SJCRH30 (cell line): ENCODE measurements at regions not wholly inside any gene's neighbourhood (a gene's known extent, or its start where the extent isn't known, plus 50 kb on each side); places are given as distances from the start of the nearest gene placed in this dataset.

ENCODE experiments used
- DNase-seq, 2 experiments: peaks; one replicate each; pipeline ENCODE4 v3.0.0-alpha.2; 2015 to 2020
- H3K27ac ChIP-seq: fragments of 250-450 bp; sonication (Bioruptor Pico); 2 replicates; pipeline ENCODE4 v1.5.1; 2020; ENCODE audit warnings: mild to moderate bottlenecking, moderate library complexity
- H3K27me3 ChIP-seq: fragments of 250-450 bp; sonication (Bioruptor Pico); 2 replicates; pipeline ENCODE4 v1.5.1; 2020; ENCODE audit warnings: mild to moderate bottlenecking, moderate library complexity
- H3K36me3 ChIP-seq: fragments of 250-450 bp; sonication (Bioruptor Pico); 2 replicates; pipeline ENCODE4 v1.5.1; 2020; ENCODE audit warnings: mild to moderate bottlenecking, moderate library complexity
- H3K4me1 ChIP-seq: fragments of 250-450 bp; sonication (Bioruptor Pico); 2 replicates; pipeline ENCODE4 v1.5.1; 2020; ENCODE audit warnings: mild to moderate bottlenecking, moderate library complexity
- H3K4me3 ChIP-seq: fragments of 250-450 bp; sonication (Bioruptor Pico); 2 replicates; pipeline ENCODE4 v1.5.1; 2020; ENCODE audit warnings: mild to moderate bottlenecking, moderate library complexity
- H3K9me3 ChIP-seq: fragments of 250-450 bp; sonication (Bioruptor Pico); replicated peaks from 2 replicates; pipeline ENCODE4 v1.5.1; 2020; ENCODE audit warnings: mild to moderate bottlenecking, moderate library complexity

DNA sequence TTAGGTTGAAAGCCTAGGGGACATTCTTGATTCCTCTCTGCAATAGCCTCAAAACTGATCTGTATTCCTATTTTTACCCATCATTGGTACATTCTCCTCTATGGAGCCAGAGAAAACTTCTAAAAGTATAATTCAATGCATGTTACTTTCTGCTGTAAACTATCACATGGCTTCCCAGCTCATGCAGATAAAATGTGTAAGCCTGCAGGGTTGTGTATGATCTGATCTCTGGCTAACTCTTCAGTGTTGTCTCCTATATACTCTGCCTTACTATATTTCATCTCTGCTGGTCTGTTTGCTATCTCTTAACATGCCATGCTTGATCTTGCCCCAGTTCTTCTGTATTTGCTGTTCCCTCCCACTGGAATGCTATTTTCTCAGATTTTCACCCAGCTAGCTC is 323.3 kb upstream of the RSPO3 start:
- Histone ChIP-seq H3K9me3 (no peaks in the 10 kb centered on the region), H3K27me3 (no peaks in the 10 kb centered on the region), H3K4me1 (0 out of 2 replicates have a peak, but pooled peaks cover 2% of the 10 kb centered on the region), H3K4me3 (no peak overlapping the region), H3K27ac (no peak overlapping the region), H3K36me3 (no peaks in the 10 kb centered on the region)
- no peak for DNase-seq

DNA sequence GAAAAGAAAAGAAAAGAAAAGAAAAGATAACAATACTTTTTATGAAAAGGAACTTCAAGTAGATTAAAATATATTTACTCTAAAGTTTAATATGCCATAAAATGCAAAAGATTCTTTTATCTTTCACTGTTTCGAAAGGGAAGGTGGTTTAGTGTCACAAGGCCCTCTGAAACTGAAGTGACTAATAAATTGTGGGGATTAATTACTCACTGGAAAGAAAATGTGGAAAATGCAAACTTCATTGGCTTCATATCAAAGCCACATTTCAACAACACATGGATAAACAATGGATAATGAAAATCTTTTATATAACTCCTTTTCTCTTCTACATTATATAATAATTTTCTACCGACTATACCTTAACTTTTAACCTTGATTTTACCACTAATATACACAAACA is 320.5 kb upstream of the RSPO3 start:
- Histone ChIP-seq H3K27ac (no peak overlapping the region), H3K36me3 (no peaks in the 10 kb centered on the region), H3K9me3 (no peaks in the 10 kb centered on the region), H3K4me3 (no peak overlapping the region), H3K4me1 (no peaks in the 10 kb centered on the region), H3K27me3 (no peaks in the 10 kb centered on the region)
- no peak for DNase-seq

DNA sequence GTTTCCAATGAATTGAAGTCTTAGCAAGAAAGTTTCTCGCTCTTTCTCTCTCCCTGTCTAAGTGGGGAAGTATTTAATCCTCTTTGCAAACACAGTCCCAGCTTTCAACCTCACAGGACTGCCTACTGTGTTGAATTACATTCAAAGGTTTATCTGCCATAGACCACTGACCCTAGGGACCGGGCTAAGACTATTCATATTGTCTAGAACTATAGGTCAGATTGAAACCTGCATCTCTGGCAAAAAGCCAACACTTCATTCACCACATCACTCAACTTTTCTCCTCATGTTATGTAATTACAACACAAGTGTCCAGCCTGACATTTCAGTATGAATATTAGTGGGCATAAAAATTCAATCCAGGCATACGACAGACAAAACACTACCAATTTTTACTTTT is 314.7 kb upstream of the RSPO3 start:
- H3K9me3 ChIP-seq = no peaks in the 10 kb centered on the region
- peak in 1 of 2 experiments; percentile 9 for DNase-seq
- H3K27ac ChIP-seq = no peak overlapping the region
- H3K4me3 ChIP-seq = no peak overlapping the region
- H3K4me1 ChIP-seq = no peaks in the 10 kb centered on the region
- no peaks in the 10 kb centered on the region for H3K27me3 ChIP-seq
- H3K36me3 ChIP-seq = no peaks in the 10 kb centered on the region

DNA sequence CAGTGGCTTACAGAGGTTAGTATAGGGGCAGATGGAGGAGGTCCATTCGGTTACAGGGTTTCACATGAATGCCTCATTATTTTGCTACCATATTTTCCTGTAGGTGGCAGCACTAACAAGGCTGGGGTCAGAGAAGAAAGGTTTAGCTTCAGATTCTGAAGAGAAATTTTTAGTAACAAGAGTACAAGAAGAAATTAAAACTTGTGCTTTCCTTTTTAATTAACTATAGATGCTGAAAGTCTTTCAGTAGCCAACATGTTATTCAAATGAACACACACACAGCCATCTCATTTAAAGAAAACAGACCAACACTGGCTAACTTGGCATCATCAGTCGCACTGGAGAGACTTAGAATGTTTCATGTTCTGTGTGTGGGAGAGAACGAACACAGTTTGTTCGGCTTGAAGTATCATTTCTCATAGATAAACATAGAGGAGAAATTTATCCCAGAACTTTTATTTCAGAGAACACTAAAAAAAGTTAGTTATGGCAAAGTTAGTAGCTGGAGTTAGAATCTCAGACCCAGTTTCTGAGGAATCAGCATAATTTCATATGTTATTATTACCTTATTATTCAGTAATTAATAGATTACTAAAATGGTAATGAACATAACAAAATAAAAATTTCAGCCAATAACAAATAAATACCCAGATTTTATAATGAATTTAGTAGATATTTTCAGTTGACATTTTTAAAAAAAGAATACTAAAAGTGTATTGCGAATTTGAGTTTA is 314.0 kb upstream of the RSPO3 start:
- H3K9me3 ChIP-seq = no peaks in the 10 kb centered on the region
- H3K4me1 ChIP-seq = no peaks in the 10 kb centered on the region
- no peaks in the 10 kb centered on the region for H3K27me3 ChIP-seq
- DNase-seq = peak; percentile 28 to 71
- no peak overlapping the region for H3K4me3 ChIP-seq
- no peak overlapping the region for H3K27ac ChIP-seq
- no peaks in the 10 kb centered on the region for H3K36me3 ChIP-seq

DNA sequence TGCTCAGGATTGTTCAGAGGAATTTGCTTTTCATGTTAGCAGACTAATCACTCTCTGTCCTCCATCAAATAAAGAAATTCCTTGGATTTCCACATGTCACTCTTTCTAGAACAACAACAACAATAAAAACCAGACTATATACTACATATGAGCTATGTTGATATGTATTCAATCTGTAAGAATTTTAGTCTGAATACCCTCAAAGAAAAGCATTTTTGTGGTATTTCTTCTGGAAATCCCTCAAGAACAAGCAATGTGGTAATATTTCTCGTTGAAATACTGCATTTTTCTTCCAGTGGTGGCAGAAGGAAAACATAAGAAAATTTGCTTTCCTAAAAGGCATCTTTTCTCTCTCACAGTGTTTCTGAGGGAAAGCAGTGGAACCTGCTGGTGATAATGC is 312.6 kb upstream of the RSPO3 start:
- H3K4me1 ChIP-seq = no peaks in the 10 kb centered on the region
- H3K27ac ChIP-seq = no peak overlapping the region
- H3K27me3 ChIP-seq = no peaks in the 10 kb centered on the region
- H3K4me3 ChIP-seq = no peak overlapping the region
- H3K9me3 ChIP-seq = no peaks in the 10 kb centered on the region
- no peaks in the 10 kb centered on the region for H3K36me3 ChIP-seq
- DNase-seq = no peak

DNA sequence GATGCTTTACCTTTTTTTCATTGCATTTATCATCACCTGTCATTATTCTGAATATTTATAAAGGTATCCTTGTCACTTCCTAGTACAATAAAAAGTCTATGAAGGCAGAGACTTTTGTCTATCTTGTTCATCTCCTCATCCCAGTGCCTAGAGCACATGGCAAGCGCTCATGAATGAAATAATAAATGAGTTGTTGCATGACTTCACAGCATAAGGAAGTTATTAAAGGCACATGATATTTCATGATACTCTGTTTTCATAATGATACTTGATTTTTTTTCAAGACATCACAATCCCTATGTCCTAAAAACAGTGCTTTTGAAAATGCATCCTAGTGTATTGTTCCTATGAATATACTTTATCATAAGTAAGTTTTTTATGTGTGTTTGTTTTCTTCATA is 310.6 kb upstream of the RSPO3 start:
- Histone ChIP-seq H3K36me3 (no peaks in the 10 kb centered on the region), H3K27me3 (no peaks in the 10 kb centered on the region), H3K9me3 (no peaks in the 10 kb centered on the region), H3K27ac (no peak overlapping the region), H3K4me1 (no peaks in the 10 kb centered on the region; the same call in 1 of the 2 replicates), H3K4me3 (no peak overlapping the region)
- DNase-seq = no peak

DNA sequence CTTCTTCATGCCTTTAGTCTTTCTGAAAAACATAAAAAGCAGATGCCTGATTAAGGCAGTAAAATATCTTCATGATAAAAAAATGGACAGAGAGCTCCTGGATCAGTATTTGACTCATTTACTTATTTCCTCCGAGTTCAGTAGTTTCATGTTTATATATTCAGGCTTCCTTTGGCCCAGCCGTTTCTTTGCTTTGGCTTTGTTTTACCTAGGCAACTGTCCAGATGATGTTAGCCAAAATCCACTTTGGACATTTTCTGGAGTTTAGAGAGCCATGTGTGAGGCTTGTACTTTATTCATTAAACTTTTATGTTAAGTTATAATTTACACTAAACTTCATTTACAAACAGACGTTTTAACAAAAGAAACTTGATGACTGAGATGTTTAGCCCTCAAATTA is 307.1 kb upstream of the RSPO3 start:
- Histone ChIP-seq H3K27ac (no peak overlapping the region), H3K4me1 (no peaks in the 10 kb centered on the region; the same call in 1 of the 2 replicates), H3K9me3 (no peaks in the 10 kb centered on the region), H3K27me3 (no peaks in the 10 kb centered on the region), H3K36me3 (no peaks in the 10 kb centered on the region), H3K4me3 (no peak overlapping the region)
- no peak for DNase-seq

DNA sequence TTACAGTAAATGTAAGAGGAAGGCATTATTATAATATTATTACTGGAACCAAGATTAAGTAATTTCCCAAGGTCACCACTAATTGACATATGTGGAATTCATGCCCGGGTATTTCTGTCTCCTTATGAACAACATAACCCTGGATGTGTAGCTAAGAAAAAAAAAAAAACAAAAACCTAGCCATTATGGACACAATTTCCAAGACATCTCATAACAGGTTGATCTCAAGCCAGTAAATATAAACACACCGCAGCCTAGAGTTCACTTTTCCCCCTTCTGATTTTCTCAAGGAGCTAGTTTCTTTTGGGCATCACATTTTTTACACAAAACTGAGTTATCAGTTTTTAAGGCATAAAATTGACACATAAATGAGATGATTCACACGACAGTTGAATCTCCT is 306.5 kb upstream of the RSPO3 start:
- Histone ChIP-seq H3K9me3 (no peaks in the 10 kb centered on the region), H3K4me3 (no peak overlapping the region), H3K4me1 (no peaks in the 10 kb centered on the region; the same call in 1 of the 2 replicates), H3K27ac (no peak overlapping the region), H3K27me3 (no peaks in the 10 kb centered on the region), H3K36me3 (no peaks in the 10 kb centered on the region)
- DNase-seq = no peak

DNA sequence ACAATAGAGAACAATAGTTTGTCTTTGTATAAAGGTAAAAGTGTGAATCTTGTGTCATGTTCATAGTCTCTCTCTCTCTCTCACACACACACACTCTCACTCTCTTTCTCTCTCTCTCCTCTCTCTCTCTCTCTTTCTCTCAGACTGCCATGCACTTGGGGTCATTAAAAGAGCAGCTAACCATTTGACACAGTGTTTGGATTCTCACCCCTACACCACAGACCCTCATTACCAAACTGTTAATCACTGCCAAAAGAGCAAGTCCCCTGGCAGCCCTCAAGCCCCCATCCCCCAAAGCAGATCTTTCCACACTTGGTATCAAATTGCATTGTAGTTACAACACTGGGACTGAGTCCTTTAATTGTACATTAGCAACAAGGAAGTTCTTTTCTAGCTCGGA is 305.8 kb upstream of the RSPO3 start:
- H3K27ac ChIP-seq = no peak overlapping the region
- no peaks in the 10 kb centered on the region; the same call in 1 of the 2 replicates for H3K4me1 ChIP-seq
- peak in 1 of 2 experiments; percentile 12 for DNase-seq

DNA sequence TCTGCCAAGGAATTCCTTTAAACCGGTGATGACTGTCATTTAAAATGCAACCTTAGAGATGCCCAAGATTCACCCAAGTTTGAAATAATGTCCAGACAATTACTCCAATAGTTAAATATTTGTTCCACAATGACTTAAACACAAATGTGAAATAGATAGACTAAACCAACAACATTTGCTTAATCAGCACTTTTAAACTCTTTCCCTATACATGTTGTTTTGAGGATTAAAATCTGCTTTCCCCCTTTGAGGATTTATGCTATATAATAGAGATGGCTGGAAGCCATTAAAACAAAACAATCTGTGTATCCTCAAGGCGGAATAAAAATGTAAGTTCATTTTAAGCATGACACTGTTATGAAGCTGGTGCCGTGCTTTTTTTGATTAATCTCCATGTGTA is 297.8 kb upstream of the RSPO3 start:
- no peak overlapping the region for H3K4me3 ChIP-seq
- no peaks in the 10 kb centered on the region for H3K9me3 ChIP-seq
- H3K27me3 ChIP-seq = no peaks in the 10 kb centered on the region
- no peak for DNase-seq
- H3K27ac ChIP-seq = no peak overlapping the region
- peaks cover 29% of the 10 kb centered on the region for H3K4me1 ChIP-seq
- H3K36me3 ChIP-seq = no peaks in the 10 kb centered on the region

More for the DNA sequence above, 305.8 kb upstream of the RSPO3 start:
- H3K4me3 ChIP-seq = no peak overlapping the region
- H3K27me3 ChIP-seq = no peaks in the 10 kb centered on the region
- no peaks in the 10 kb centered on the region for H3K36me3 ChIP-seq
- no peaks in the 10 kb centered on the region for H3K9me3 ChIP-seq

DNA sequence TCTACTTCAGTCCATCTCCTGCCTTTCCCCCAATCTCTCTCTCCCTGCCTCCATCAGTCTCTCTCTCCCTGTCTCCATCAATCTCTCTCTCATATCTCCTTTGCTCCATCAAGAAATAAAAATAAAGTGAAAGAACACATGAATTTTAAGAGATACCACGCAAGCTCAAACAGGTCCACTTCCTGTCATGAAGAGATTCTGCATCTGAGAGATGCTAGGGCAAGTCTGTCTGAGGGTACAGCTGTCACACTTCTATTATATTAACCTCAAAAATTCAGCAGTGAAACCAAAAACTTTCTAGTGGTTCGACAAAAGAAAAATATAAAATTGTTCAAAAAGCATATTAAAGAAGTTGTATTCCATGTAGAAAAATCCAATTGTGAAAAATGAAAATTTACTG is 296.8 kb upstream of the RSPO3 start:
- H3K27me3 ChIP-seq = no peaks in the 10 kb centered on the region
- H3K4me3 ChIP-seq = peak overlapping the region; percentile 30
- DNase-seq = peak; percentile 20 to 57
- H3K9me3 ChIP-seq = no peaks in the 10 kb centered on the region
- H3K4me1 ChIP-seq = peaks cover 29% of the 10 kb centered on the region
- H3K27ac ChIP-seq = peak overlapping the region; percentile 72
- no peaks in the 10 kb centered on the region for H3K36me3 ChIP-seq

DNA sequence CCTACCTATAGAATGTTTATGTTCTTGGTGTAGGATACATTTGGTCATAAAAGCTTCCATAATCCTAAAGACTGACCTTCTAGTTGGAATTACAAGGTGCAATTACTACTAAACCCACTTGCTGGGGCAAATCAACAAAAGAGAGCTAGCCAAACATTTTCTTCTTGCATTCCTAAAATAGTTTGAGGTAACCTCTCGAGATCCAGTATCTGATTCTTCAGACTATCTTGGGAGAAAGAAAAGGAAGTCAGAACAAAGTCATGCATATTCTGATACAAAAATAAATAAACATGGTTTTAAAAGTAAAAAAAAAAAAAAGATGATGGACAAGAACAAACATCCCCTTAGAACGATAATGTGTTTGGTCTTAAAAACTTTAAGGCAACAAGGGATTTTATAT is 294.2 kb upstream of the RSPO3 start:
- peak overlapping the region; percentile 31; the same call in 1 of the 2 replicates for H3K27ac ChIP-seq
- no peaks in the 10 kb centered on the region for H3K36me3 ChIP-seq
- H3K27me3 ChIP-seq = no peaks in the 10 kb centered on the region
- H3K9me3 ChIP-seq = no peaks in the 10 kb centered on the region
- H3K4me3 ChIP-seq = no peak overlapping the region
- peaks cover 29% of the 10 kb centered on the region for H3K4me1 ChIP-seq
- DNase-seq = peak in 1 of 2 experiments; percentile 13

DNA sequence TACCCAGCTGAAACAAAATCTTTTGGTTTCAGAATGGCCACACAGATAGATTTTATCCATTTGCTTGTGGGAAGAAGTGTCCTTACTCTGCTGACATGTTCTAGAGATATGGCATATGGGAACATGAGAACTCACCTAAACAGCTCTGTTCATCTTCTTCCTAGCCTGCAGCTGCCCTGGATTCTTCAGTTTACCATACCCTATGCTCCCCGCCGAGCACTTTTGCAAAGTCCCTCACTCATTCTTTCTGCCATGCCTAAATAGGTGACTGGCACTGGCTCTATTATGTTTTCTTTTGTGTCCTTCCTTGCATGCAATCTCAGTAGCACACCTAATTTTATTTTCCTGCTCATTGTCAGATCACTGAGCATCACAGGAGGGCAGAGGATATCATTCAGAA is 293.7 kb upstream of the RSPO3 start:
- H3K4me1 ChIP-seq = peaks cover 29% of the 10 kb centered on the region
- peak overlapping the region; percentile 31; the same call in 1 of the 2 replicates for H3K27ac ChIP-seq
- peak; percentile 5 to 49 for DNase-seq
- H3K9me3 ChIP-seq = no peaks in the 10 kb centered on the region
- no peaks in the 10 kb centered on the region for H3K27me3 ChIP-seq
- no peak overlapping the region for H3K4me3 ChIP-seq
- no peaks in the 10 kb centered on the region for H3K36me3 ChIP-seq

DNA sequence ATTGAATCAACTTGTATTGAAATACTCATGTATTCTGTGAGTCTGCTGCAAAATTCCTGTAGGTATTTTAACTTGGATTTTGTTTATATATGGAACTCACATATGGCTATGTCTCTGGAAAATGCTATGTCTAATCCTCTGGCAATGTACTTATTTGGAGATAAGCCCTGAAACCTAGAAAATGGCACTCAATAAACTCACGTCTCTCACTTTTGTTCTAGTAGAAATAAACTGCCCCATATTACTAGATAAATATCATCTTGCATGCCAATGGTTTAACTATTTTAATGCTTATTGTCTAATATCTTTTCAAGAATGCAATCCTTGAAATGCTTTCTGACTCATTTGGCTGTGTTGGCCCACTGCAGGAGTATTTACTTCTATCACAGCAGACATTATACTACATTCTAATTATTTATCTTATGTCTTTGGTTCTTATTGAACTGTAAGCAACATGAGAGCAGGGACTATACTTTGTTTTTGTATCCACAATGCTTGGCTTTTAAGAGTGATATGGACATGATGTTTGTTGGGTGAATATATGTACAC is 292.2 kb upstream of the RSPO3 start:
- no peaks in the 10 kb centered on the region for H3K27me3 ChIP-seq
- no peak overlapping the region for H3K4me3 ChIP-seq
- no peaks in the 10 kb centered on the region for H3K36me3 ChIP-seq
- no peak overlapping the region for H3K27ac ChIP-seq
- no peak for DNase-seq
- H3K9me3 ChIP-seq = no peaks in the 10 kb centered on the region
- peaks cover 26% of the 10 kb centered on the region for H3K4me1 ChIP-seq

DNA sequence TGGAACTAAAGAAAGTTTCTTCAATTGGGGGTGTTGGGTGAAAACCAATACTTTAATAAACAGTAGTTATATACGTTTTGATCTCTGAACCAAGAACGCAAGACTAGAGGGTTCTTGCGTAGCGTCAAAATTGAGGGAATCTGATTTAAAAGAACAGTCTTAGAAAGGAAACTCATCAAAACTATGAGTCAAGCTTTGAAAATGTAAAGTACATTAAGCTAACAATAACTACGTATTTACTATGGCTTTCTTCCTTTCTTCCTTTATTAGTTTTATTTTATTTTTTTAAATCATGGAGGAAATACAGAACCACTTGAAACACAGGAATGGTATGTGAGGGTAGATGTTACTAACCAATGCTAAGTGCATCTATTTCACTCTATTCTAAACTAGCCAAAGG is 287.0 kb upstream of the RSPO3 start:
- H3K4me1 ChIP-seq = no peaks in the 10 kb centered on the region
- H3K27ac ChIP-seq = no peak overlapping the region
- DNase-seq = no peak
- H3K9me3 ChIP-seq = no peaks in the 10 kb centered on the region
- no peaks in the 10 kb centered on the region for H3K36me3 ChIP-seq
- H3K27me3 ChIP-seq = no peaks in the 10 kb centered on the region
- H3K4me3 ChIP-seq = no peak overlapping the region

DNA sequence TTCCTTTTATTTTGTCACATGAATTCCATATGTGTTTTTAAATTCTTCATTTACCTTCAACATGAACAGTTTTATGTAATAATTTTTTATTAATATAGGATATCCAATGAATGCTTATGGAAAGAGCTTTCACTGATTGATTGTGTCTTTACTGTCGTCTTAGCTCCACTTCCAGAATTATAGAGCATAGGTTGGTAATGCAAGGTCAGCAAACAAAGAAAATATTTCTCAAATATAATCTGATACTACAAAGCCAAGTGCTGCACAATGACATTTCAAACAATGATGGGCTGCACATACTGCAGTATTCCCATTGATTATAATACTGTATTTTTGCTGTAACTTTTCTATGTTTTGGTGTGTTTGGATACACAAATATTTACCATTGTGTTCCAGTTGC is 275.7 kb upstream of the RSPO3 start:
- Histone ChIP-seq H3K9me3 (no peaks in the 10 kb centered on the region), H3K36me3 (no peaks in the 10 kb centered on the region), H3K4me3 (no peak overlapping the region), H3K4me1 (no peaks in the 10 kb centered on the region), H3K27me3 (no peaks in the 10 kb centered on the region), H3K27ac (no peak overlapping the region)
- DNase-seq = no peak
